ENCODE measurements at regions not wholly inside any gene's neighbourhood (a gene's known extent, or its start where the extent isn't known, plus 50 kb on each side); places are given as distances from the start of the nearest gene placed in this dataset.

DNA sequence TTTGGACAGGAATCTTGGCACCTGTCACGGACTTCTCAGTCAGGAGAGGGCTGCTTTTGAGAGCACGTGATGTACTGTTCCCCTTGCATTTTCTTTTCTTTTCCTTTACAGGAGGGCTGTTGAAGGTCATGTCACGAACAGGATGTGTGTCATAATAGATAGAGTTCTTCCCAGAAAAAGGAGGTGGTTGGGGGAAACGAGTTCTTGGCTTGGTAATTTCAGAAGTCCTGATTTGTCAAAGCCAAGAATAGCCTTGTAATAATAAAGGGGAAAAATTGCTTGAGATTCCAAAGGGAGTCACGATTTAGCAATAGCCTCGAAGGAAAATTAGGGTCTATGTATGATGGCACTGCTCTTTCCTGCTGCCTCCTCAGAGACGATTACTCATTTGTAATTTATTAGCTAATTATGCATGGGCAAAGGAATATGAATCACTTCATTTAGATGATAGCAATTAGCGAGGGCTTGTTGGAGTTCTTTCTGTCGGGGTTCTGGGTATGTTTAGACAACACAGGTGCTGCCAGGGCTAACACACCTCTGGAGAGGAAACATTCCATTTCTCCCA is 277.7 kb upstream of the N4BP1 start:
- no peak for DNase-seq (ENCODE audit: low spot score)

GRCh38 chr16:48885471-48885870 is 275.5 kb upstream of the N4BP1 start:
- DNase-seq (ENCODE audit: low spot score), result no peak

DNA sequence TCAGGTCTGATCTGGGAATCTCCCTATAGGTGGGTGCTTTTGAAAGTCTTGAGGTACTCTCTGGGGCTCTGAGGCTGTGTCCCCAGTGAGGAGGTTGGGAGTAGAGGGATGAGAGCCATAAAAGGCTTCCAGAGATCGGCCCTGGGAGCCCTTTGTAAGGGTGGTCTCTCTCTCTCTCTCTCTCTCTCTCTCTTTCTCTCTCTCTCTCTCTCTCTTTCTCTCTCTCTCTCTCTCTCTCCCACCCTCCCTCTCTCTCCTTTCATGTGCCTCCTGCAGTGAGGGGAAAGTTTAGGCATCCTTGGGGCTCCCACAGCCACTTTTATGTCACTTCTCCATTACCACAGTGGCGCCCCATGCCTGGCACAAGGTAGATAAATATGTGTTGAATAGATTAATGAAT is 271.3 kb upstream of the N4BP1 start:
- DNase-seq (ENCODE audit: low spot score), result no peak

- DNase-seq (ENCODE audit: low spot score), result no peak
Observed at GRCh38 chr16:48879223-48880122, 269.5 kb upstream of the N4BP1 start.

DNA sequence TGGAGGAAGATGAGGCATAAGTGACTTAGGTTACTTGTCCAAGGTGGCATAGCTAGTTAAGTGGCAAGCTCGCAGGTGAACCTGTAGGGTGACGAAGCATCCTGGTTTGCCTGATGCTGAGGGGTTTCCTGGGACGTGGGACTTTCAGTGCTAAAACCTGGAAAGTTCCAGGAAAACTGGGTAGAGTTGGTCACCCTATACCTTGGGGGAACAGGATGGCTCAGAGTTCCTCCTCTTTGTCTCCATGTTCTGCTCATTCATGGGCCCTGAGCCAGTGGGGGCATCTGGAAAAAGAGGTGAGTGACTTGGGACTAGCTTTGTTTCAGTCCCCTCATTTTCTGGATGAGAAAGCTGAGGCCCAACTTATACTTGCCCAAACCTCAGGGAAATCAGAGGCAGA is 268.0 kb upstream of the N4BP1 start:
- DNase-seq (ENCODE audit: low spot score), result no peak

DNA sequence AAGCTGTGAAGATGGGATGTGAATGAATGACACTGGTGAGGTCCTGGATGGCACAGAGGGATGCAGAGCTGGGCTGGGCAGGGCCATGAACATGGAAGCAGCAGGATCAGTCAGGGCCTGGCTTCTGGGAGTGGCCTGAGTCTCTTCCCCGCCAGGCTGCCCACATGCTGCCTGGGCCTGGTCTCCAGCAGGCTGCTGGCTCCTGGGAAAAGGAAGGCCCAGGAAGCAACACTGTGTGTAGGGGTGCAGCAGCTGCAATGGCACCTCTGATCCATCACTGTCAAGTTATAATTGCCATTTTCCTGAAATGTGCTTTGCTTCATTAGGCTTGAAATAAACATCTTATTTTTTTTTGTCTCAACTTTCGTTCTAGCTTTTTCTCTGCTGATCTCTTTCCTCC is 260.2 kb upstream of the N4BP1 start:
- no peak for DNase-seq (ENCODE audit: low spot score)

DNA sequence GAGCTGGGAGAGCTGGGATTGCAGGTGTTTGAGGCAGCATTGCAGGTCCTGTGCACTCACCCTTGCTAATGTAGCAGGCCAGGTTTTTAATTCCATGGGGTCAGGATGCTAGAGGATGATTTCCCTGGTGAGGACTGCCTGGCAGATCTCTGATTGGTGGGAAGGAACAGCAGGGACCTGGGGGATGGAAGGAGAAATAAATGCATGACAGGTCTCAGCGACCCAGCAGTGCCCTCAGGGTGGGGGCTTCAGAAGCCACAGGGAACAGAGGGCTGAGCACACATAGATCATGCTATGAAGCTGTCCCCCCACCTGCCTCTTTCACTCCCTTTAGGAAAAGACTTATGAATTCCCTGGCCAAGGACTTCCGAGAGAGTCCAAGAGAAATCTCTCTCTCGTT is 255.5 kb upstream of the N4BP1 start:
- DNase-seq (ENCODE audit: low spot score), result no peak

DNA sequence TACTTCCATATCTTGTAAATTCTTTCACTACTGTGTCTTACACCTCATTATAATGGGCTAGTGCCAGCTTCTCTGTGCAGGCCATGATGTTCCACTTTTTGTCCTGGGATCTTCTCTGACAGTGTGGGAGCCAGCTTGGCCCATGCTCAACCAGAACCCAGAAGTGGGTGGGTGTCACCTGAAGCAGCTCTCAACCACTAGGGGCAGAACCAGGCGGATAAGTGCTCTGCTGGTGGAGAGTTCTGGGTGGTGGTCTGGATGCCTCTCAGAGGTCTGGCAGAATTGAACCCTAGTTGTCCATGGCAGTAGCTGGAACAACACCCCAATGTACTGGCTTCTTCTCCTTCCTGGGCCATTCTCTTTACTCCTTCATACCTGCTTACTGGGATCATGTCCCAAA is 254.1 kb upstream of the N4BP1 start:
- DNase-seq (ENCODE audit: low spot score), result no peak

GRCh38 chr16:48862087-48862532 is 252.1 kb upstream of the N4BP1 start:
- DNase-seq (ENCODE audit: low spot score), result no peak

GRCh38 chr16:48860341-48860740 is 250.4 kb upstream of the N4BP1 start:
- no peak for DNase-seq (ENCODE audit: low spot score)

DNA sequence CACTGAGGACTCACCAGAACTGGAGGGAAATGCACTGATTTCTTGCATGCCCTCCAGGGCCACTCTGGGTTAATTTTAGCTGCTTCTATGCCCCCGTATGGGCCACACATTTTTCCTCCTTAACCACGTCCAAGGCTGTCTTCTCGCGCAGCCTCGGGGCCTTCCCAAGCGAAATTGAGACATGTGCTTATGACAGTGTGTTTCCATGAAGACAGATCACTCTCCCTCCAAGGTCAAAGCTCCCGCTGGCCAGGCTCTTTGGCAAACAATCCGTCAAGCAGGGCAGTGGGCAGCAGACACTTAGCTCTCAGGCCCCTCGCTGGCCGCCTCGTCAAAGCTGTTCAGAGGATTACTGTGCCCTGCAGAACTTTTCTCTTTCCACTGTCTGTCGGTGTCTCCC is 243.0 kb upstream of the N4BP1 start:
- no peak for DNase-seq (ENCODE audit: low spot score)

DNA sequence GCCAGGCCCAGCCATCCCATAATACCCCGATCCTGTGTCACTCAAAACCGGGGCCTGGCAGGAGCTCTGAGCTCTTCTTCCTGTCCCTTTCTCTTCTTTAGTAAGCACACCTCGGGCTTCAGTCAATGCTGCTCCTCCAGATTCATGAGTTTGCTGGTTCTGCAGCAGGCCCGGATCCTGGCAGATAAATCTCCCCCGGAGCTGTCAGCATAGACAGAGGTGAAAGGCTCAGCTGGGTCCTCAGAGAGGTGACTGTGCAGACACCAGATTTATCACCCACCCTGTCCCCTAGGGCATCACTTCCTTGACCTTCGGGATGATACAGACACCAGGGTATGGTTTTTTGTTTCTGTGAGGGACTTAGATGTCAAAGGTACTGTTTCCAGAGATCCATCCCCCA is 242.5 kb upstream of the N4BP1 start:
- DNase-seq (ENCODE audit: low spot score), result no peak

- DNase-seq (ENCODE audit: low spot score), result no peak
Observed at GRCh38 chr16:48850097-48850770, 240.3 kb upstream of the N4BP1 start.

- DNase-seq (ENCODE audit: low spot score), result no peak
Observed at GRCh38 chr16:48846277-48846676, 236.3 kb upstream of the N4BP1 start.

DNA sequence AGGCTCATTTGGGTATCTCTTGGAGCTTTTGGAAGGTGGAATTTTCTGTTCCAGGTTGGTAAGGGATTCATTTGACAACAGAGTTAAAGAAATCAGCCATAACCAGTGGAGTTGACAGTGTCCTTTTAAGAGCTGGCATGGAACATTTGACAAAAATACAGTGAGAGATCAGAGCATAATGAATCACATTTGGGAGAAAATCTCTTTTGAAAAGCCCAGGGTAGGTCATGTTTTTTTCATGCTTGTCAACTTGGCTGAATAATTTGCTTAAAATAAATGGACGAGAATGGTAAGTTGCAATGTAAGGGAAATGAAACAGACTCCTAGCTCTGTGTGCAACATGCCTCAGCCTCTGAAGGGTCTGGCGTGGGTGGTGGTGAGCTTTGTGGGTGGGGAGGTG is 235.3 kb upstream of the N4BP1 start:
- DNase-seq (ENCODE audit: low spot score), result no peak

DNA sequence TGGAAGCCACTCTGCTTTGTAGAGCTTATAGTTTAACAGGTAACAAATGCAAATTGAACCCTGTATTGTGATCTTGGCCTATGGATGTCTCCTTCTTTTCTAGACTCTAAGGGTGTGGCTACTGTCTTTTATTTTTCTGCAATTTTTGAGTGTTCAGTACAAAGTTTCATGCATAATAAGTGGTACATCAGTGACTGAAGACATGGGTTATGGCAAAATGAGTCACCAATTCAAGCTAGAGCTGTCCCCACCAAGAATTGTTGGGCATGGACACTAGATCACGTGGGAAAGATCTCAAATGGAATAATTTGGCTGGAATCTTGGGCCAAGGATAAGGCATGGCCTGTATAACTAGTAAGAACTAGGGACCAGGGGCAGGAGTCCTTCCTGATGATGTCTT is 228.4 kb upstream of the N4BP1 start:
- no peak for DNase-seq (ENCODE audit: low spot score)

GRCh38 chr16:48836636-48837035 is 226.7 kb upstream of the N4BP1 start:
- DNase-seq (ENCODE audit: low spot score), result no peak

- no peak for DNase-seq (ENCODE audit: low spot score)
Observed at GRCh38 chr16:48836067-48836466, 226.1 kb upstream of the N4BP1 start.

- DNase-seq (ENCODE audit: low spot score), result no peak
Observed at GRCh38 chr16:48834576-48834975, 224.6 kb upstream of the N4BP1 start.

- DNase-seq (ENCODE audit: low spot score), result no peak
Observed at GRCh38 chr16:48833461-48833860, 223.5 kb upstream of the N4BP1 start.

GRCh38 chr16:48831076-48831722 is 221.2 kb upstream of the N4BP1 start:
- DNase-seq (ENCODE audit: low spot score), result no peak

All from hematopoietic multipotent progenitor cell treated with erythropoietin and hydrocortisone succinate and interleukin-3 and kit ligand, for 15 days (in vitro differentiated cells).